Osteoblast (primary cell): ENCODE measurements at regions not wholly inside any gene's neighbourhood (a gene's known extent, or its start where the extent isn't known, plus 50 kb on each side); places are given as distances from the start of the nearest gene placed in this dataset.

Experiments
- DNase-seq: peaks from one replicate; pipeline ENCODE4 v3.0.0; 2011; ENCODE audit warnings: low spot score, mixed read lengths; ENCODE audit not compliant: insufficient read length; ENCODE audit errors: missing footprints
- H2AFZ ChIP-seq: 2 replicates; pipeline ENCODE4 v1.6.0; 2011; ENCODE audit warnings: mild to moderate bottlenecking, low read length
- H3K27ac ChIP-seq: 2 replicates; pipeline ENCODE4 v1.5.1; 2011; ENCODE audit warnings: mild to moderate bottlenecking, low read depth, low read length, moderate library complexity
- H3K27me3 ChIP-seq: 2 replicates; pipeline ENCODE4 v1.6.0; 2012; ENCODE audit warnings: mild to moderate bottlenecking, control low read depth, inconsistent platforms, low read length, moderate library complexity; ENCODE audit not compliant: insufficient read depth
- H3K36me3 ChIP-seq: 2 replicates; pipeline ENCODE4 v1.5.1; 2011; ENCODE audit warnings: mild to moderate bottlenecking, low read length, control low read depth, moderate library complexity; ENCODE audit not compliant: insufficient read depth
- H3K4me1 ChIP-seq: 2 replicates; pipeline ENCODE4 v1.5.1; 2011; ENCODE audit warnings: mild to moderate bottlenecking, low read length, control low read depth, moderate library complexity; ENCODE audit not compliant: insufficient read depth
- H3K4me2 ChIP-seq: 2 replicates; pipeline ENCODE4 v1.6.0; 2011; ENCODE audit warnings: mild to moderate bottlenecking, low read length; ENCODE audit not compliant: insufficient read depth
- H3K4me3 ChIP-seq: fragments of 200-600 bp; sonication (generic); 3 replicates; pipeline ENCODE4 v1.5.1; 2012; ENCODE audit warnings: mild to moderate bottlenecking, low read length, inconsistent platforms; ENCODE audit not compliant: insufficient read depth
- H3K79me2 ChIP-seq: 2 replicates; pipeline ENCODE4 v1.6.0; 2012; ENCODE audit warnings: mild to moderate bottlenecking, low read length, control low read depth, inconsistent platforms; ENCODE audit not compliant: insufficient read depth
- H3K9me3 ChIP-seq: 2 replicates; pipeline ENCODE4 v1.5.1; 2011; ENCODE audit warnings: low read depth, low read length, control low read depth
- H4K20me1 ChIP-seq: 2 replicates; pipeline ENCODE4 v1.6.0; 2012; ENCODE audit warnings: mild to moderate bottlenecking, low read length, control low read depth; ENCODE audit not compliant: insufficient read depth
- TF ChIP-seq, protein P1 (sequence below): IDR thresholded peaks from 2 replicates; pipeline ENCODE4 v1.5.1; 2011; ENCODE audit warnings: mild to moderate bottlenecking, low read depth, low read length, moderate library complexity; ENCODE audit errors: extremely low read depth

DNA sequence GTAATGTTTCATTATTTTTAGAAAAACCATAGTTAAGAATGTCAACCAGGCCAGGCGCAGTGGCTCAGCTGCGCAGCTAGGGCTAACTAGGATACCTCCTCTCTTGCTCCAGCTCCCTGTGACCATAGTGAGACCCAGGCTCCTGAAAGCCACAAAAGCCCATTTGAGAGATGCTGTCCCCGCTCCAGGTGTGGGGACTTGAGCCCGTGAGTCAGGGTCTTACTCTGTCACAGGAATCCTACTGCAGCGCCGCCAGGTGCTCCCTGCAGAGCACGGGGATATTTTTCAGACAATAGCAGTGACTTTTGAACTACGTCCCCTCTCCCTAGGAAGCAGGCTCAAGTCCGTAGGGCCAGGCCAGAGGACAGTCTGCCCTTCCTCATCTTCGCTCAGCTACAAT, 75.6 kb upstream of the NRBF2 start:
- Histone ChIP-seq H3K4me2 (no peak overlapping the region), H2AFZ (no peak overlapping the region), H3K27me3 (peaks cover 6% of the 10 kb centered on the region), H4K20me1 (no peaks in the 10 kb centered on the region), H3K4me3 (no peak overlapping the region), H3K36me3 (no peaks in the 10 kb centered on the region), H3K79me2 (no peaks in the 10 kb centered on the region), H3K9me3 (no peaks in the 10 kb centered on the region), H3K27ac (no peak overlapping the region), H3K4me1 (no peaks in the 10 kb centered on the region)
- TF ChIP-seq, protein P1, sequence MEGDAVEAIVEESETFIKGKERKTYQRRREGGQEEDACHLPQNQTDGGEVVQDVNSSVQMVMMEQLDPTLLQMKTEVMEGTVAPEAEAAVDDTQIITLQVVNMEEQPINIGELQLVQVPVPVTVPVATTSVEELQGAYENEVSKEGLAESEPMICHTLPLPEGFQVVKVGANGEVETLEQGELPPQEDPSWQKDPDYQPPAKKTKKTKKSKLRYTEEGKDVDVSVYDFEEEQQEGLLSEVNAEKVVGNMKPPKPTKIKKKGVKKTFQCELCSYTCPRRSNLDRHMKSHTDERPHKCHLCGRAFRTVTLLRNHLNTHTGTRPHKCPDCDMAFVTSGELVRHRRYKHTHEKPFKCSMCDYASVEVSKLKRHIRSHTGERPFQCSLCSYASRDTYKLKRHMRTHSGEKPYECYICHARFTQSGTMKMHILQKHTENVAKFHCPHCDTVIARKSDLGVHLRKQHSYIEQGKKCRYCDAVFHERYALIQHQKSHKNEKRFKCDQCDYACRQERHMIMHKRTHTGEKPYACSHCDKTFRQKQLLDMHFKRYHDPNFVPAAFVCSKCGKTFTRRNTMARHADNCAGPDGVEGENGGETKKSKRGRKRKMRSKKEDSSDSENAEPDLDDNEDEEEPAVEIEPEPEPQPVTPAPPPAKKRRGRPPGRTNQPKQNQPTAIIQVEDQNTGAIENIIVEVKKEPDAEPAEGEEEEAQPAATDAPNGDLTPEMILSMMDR: no peak
- no peak for DNase-seq

DNA sequence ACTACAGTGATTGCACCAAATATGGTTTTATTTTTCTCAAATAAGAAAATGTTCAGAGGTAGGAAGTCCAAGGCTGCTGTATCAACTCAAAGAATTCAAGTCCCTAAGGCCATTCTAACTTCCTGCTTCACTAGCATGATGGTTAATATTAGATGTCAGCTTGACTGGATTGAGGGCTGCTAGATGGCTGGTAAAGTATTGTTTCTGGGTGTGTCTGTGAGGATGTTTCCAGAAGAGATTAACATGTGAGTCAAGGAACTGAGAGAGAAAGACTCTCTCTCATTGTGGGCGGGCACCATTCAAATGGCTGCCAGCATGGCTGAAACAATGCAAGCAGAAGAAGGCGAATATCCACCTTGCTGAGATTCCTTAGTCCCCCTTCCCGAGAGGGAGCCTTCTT, 77.4 kb upstream of the NRBF2 start:
- TF ChIP-seq, protein P1: no peak
- no peaks in the 10 kb centered on the region for H4K20me1 ChIP-seq
- H3K27me3 ChIP-seq: peaks cover 6% of the 10 kb centered on the region
- H3K4me3 ChIP-seq: no peak overlapping the region
- H3K4me2 ChIP-seq: no peak overlapping the region
- H3K4me1 ChIP-seq: no peaks in the 10 kb centered on the region
- H3K36me3 ChIP-seq: no peaks in the 10 kb centered on the region
- no peaks in the 10 kb centered on the region for H3K79me2 ChIP-seq
- no peak for DNase-seq
- no peak overlapping the region for H3K27ac ChIP-seq
- no peaks in the 10 kb centered on the region for H3K9me3 ChIP-seq
- no peak overlapping the region for H2AFZ ChIP-seq

GRCh38 chr10:63054889-63055611, 78.1 kb upstream of the NRBF2 start:
- no peaks in the 10 kb centered on the region for H3K9me3 ChIP-seq
- DNase-seq: no peak
- H3K4me1 ChIP-seq: no peaks in the 10 kb centered on the region
- no peaks in the 10 kb centered on the region for H3K79me2 ChIP-seq
- TF ChIP-seq, protein P1: no peak
- no peak overlapping the region for H3K4me2 ChIP-seq
- peaks cover 6% of the 10 kb centered on the region for H3K27me3 ChIP-seq
- H3K27ac ChIP-seq: no peak overlapping the region
- H3K4me3 ChIP-seq: no peak overlapping the region
- H4K20me1 ChIP-seq: no peaks in the 10 kb centered on the region
- no peak overlapping the region for H2AFZ ChIP-seq
- no peaks in the 10 kb centered on the region for H3K36me3 ChIP-seq

- Histone ChIP-seq H3K79me2 (no peaks in the 10 kb centered on the region), H3K4me2 (no peak overlapping the region)
- TF ChIP-seq, protein P1: no peak
These were observed 81.0 kb upstream of the NRBF2 start for GRCh38 chr10:63052083-63052482.

More at GRCh38 chr10:63052083-63052482, 81.0 kb upstream of the NRBF2 start:
- no peak overlapping the region for H3K27ac ChIP-seq
- no peak for DNase-seq
- H3K36me3 ChIP-seq: no peaks in the 10 kb centered on the region
- peaks cover 9% of the 10 kb centered on the region for H3K27me3 ChIP-seq
- no peak overlapping the region for H3K4me3 ChIP-seq
- no peak overlapping the region for H2AFZ ChIP-seq
- H3K9me3 ChIP-seq: no peaks in the 10 kb centered on the region
- H3K4me1 ChIP-seq: no peaks in the 10 kb centered on the region
- H4K20me1 ChIP-seq: no peaks in the 10 kb centered on the region
